ENCODE measurements at regions not wholly inside any gene's neighbourhood (a gene's known extent, or its start where the extent isn't known, plus 50 kb on each side); places are given as distances from the start of the nearest gene placed in this dataset.

DNA sequence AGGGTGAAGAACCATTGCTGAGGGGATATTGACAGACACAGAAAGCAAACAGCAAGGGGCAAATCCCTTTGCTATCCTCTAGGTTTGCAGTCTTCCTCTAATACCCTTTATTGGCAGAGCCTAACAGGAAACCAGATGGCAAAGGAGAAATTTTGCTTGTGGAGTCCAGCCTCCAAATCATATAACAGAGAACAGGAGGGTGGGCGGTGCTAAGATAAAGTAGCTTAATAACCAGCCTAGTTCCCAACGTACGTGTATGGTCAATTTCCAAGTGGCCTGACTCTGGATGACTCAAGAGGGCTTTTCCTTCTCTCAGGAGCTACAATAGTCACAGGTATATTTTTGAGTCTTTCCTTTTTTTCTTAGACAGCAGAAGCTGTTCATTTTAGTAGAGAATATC, 404.5 kb downstream of the PDCD6IP start:
- TF ChIP-seq POLR2A (IDR thresholded peaks at IDR 0.05; ENCODE audit: low read depth, low read length) (no peak), POLR2AphosphoS5 (IDR thresholded peaks at IDR 0.05; ENCODE audit: low read depth, low read length) (no peak), TAF1 (IDR thresholded peaks at IDR 0.05; ENCODE audit: borderline replicate concordance, low read depth, low read length) (no peak)

Measured in GM12892 (cell line).